ENCODE measurements at regions not wholly inside any gene's neighbourhood (a gene's known extent, or its start where the extent isn't known, plus 50 kb on each side); places are given as distances from the start of the nearest gene placed in this dataset.
"Not testable (repeated sequence)": the region's sequence is repeated elsewhere in the genome, so short reads cannot be mapped to it uniquely, and the experiment has no call there.

DNA sequence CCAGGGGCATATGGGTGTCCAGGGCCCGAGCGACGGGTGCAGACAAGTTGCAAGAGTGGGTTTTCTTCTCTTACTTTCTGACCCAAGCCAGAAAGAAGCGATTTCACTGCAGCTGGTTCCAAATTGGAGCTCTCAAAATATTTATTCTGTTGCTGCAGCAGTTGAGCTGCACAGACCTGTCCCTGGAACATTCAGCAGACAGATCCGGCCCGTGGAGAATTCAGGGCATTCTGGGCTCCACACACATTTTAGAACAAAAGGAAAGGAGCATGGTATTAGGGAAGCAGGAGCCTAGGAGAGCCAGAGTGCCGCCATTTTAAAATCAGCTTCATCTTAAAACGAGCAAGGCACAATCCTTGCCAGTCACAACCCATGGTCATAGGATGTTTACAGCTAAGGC is 135.3 kb upstream of the TPM1 start:
- H3K4me1 ChIP-seq (ENCODE audit: insufficient read depth): no peaks in the 10 kb centered on the region
- no peak overlapping the region for H3K27ac ChIP-seq

DNA sequence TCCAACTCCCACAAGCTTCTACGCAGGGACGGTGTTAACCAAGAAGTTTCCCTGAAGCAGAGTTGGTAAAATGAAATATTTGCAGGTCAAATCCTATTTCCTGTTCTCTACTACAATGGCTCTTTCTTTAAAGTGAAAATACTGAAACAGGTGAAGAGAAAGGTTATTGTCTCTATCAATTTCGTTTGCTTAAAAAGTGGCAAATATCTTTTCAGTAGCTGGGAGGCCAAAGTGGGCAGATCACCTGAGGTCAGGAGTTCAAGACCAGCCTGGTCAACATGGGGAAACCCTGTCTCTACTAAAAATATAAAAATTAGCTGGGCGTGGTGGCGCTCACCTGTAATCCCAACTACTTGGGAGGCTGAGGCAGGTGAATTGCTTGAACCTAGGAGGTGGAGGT is 134.2 kb upstream of the TPM1 start:
- H3K27ac ChIP-seq; H3K4me1 ChIP-seq (ENCODE audit: insufficient read depth); H3K4me3 ChIP-seq; H3K9me2 ChIP-seq (replicated peaks; ENCODE audit: insufficient read depth); DNase-seq (ENCODE audit: low spot score); H2AFZ ChIP-seq; H4K20me1 ChIP-seq (ENCODE audit: insufficient read depth, poor library complexity, severe bottlenecking); H3K4me2 ChIP-seq; H3K27me3 ChIP-seq; H3K9me3 ChIP-seq (ENCODE audit: low read depth); H3K79me2 ChIP-seq; H3K36me3 ChIP-seq (replicated peaks; ENCODE audit: insufficient read depth, low read depth): not testable (repeated sequence)
- whole genome bisulfite sequencing (ENCODE audit: low lambda C conversion rate, missing lambda C conversion rate): 76% methylated on average over 5 of the region's 5 CpGs

More for the DNA sequence above, 135.3 kb upstream of the TPM1 start:
- no peak for DNase-seq (ENCODE audit: low spot score)
- Histone ChIP-seq H3K4me3 (no peak overlapping the region), H3K4me2 (no peak overlapping the region), H3K9me3 (ENCODE audit: low read depth) (no peaks in the 10 kb centered on the region), H3K9me2 (replicated peaks; ENCODE audit: insufficient read depth) (no peaks in the 10 kb centered on the region), H2AFZ (no peak overlapping the region), H3K27me3 (no peaks in the 10 kb centered on the region), H3K79me2 (no peaks in the 10 kb centered on the region), H3K36me3 (replicated peaks; ENCODE audit: insufficient read depth, low read depth) (no peaks in the 10 kb centered on the region), H4K20me1 (ENCODE audit: insufficient read depth, poor library complexity, severe bottlenecking) (no peaks in the 10 kb centered on the region)
- TF ChIP-seq EZH2phosphoT487 (IDR thresholded peaks at IDR 0.05; ENCODE audit: low read depth, severe bottlenecking, unreplicated experiment) (no peak), EZH2 (IDR thresholded peaks at IDR 0.05; ENCODE audit: borderline replicate concordance) (no peak)
- 93% methylated on average over 8 of the region's 8 CpGs for WGBS (ENCODE audit: low lambda C conversion rate, missing lambda C conversion rate)

DNA sequence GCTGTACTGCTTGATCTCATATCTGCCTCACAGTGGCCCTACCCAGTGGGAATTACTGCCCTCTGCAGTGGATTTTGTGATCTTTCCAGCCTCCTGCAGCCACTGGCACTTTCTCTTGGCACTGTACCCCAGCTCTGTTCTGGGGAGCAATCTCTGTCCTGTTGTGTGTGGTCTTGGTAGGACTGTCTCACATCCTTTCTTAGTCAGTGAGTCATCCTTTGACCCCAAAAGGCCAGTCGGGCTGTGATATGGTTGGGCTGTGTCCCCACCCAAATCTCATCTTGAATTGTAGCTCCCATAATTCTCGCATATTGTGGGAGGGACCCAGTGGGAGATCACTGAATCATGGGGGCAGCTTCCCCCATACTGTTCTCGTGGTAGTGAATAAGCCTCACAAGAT is 133.3 kb upstream of the TPM1 start:
- H3K36me3 ChIP-seq (replicated peaks; ENCODE audit: insufficient read depth, low read depth): no peaks in the 10 kb centered on the region
- H3K79me2 ChIP-seq: no peaks in the 10 kb centered on the region
- H3K4me3 ChIP-seq: no peak overlapping the region
- H3K9me2 ChIP-seq (replicated peaks; ENCODE audit: insufficient read depth): no peaks in the 10 kb centered on the region
- no peaks in the 10 kb centered on the region for H4K20me1 ChIP-seq (ENCODE audit: insufficient read depth, poor library complexity, severe bottlenecking)
- no peak overlapping the region for H3K27ac ChIP-seq
- H3K4me2 ChIP-seq: no peak overlapping the region
- H2AFZ ChIP-seq: no peak overlapping the region
- TF ChIP-seq EZH2 (IDR thresholded peaks at IDR 0.05; ENCODE audit: borderline replicate concordance) (no peak), EZH2phosphoT487 (IDR thresholded peaks at IDR 0.05; ENCODE audit: low read depth, severe bottlenecking, unreplicated experiment) (no peak)
- TF ChIP-seq, protein P1, sequence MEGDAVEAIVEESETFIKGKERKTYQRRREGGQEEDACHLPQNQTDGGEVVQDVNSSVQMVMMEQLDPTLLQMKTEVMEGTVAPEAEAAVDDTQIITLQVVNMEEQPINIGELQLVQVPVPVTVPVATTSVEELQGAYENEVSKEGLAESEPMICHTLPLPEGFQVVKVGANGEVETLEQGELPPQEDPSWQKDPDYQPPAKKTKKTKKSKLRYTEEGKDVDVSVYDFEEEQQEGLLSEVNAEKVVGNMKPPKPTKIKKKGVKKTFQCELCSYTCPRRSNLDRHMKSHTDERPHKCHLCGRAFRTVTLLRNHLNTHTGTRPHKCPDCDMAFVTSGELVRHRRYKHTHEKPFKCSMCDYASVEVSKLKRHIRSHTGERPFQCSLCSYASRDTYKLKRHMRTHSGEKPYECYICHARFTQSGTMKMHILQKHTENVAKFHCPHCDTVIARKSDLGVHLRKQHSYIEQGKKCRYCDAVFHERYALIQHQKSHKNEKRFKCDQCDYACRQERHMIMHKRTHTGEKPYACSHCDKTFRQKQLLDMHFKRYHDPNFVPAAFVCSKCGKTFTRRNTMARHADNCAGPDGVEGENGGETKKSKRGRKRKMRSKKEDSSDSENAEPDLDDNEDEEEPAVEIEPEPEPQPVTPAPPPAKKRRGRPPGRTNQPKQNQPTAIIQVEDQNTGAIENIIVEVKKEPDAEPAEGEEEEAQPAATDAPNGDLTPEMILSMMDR (IDR thresholded peaks at IDR 0.05; ENCODE audit: poor library complexity): no peak
- WGBS (ENCODE audit: low lambda C conversion rate, missing lambda C conversion rate): 88% methylated on average over 3 of the region's 3 CpGs
- H3K4me1 ChIP-seq (ENCODE audit: insufficient read depth): peaks cover 7% of the 10 kb centered on the region
- no peaks in the 10 kb centered on the region for H3K9me3 ChIP-seq (ENCODE audit: low read depth)
- DNase-seq (ENCODE audit: low spot score): no peak
- no peaks in the 10 kb centered on the region for H3K27me3 ChIP-seq

DNA sequence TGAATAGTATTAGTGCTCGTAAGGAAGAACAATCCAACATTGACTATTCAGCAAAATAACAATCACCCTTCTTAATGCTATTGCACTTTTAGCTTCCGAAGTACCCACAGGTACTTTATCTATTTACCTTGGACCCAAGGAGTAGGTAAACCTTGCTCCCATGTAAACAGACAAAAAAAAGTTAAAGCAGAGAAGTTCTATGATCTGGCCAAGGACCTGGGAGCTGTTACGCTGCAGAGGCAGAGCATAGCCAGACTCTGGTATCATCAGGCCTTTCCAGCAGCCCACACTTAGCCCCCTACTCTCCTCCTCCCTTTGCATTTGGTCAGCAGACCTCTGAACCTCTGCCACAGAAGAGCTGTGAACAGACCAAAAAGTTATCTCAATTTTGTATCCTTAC is 130.3 kb upstream of the TPM1 start:
- Histone ChIP-seq H3K36me3 (replicated peaks; ENCODE audit: insufficient read depth, low read depth) (no peaks in the 10 kb centered on the region), H2AFZ (no peak overlapping the region), H3K27me3 (no peaks in the 10 kb centered on the region), H3K4me2 (no peak overlapping the region), H3K27ac (no peak overlapping the region), H3K79me2 (no peaks in the 10 kb centered on the region), H3K9me2 (replicated peaks; ENCODE audit: insufficient read depth) (no peaks in the 10 kb centered on the region), H3K9me3 (ENCODE audit: low read depth) (no peaks in the 10 kb centered on the region), H4K20me1 (ENCODE audit: insufficient read depth, poor library complexity, severe bottlenecking) (no peaks in the 10 kb centered on the region), H3K4me3 (no peak overlapping the region), H3K4me1 (ENCODE audit: insufficient read depth) (peaks cover 7% of the 10 kb centered on the region)
- no peak for DNase-seq (ENCODE audit: low spot score)
- WGBS (ENCODE audit: low lambda C conversion rate, missing lambda C conversion rate): 86% methylated on average over 3 of the region's 3 CpGs
- no peak for TF ChIP-seq EZH2 (IDR thresholded peaks at IDR 0.05; ENCODE audit: borderline replicate concordance)
- no peak for TF ChIP-seq EZH2phosphoT487 (IDR thresholded peaks at IDR 0.05; ENCODE audit: low read depth, severe bottlenecking, unreplicated experiment)
- TF ChIP-seq, protein P1 (IDR thresholded peaks at IDR 0.05; ENCODE audit: poor library complexity): no peak
